ENCODE measurements at regions not wholly inside any gene's neighbourhood (a gene's known extent, or its start where the extent isn't known, plus 50 kb on each side); places are given as distances from the start of the nearest gene placed in this dataset.

DNA sequence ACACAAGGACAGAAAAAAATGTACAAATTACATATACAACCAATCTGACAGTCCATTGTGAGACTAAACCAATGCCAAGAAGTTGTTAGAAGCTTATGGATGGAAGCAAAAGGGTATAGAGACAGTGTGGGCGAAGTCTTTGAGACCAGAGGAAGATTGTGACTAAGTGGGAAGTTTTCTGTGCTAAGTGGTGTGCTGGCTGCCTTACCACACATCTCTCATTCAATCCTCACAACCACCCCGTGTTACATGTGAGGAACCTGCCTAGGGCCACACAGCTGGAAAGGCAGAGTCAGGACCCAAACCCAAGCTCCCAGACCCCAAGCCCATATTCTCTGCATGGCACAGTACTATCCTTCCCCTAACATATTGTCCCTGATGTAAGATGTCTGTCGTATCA is 53.5 kb upstream of the DUSP10 start:
- Histone ChIP-seq H3K27me3 (ENCODE audit: control insufficient read depth, insufficient read depth, low read length) (no peaks in the 10 kb centered on the region), H3K4me3 (ENCODE audit: insufficient read depth, low read depth, low read length) (no peak overlapping the region), H3K36me3 (replicated peaks; ENCODE audit: control insufficient read depth, insufficient read depth, low read length) (no peaks in the 10 kb centered on the region)
- DNase-seq: no peak

- Histone ChIP-seq H3K27me3 (ENCODE audit: control insufficient read depth, insufficient read depth, low read length) (no peaks in the 10 kb centered on the region), H3K36me3 (replicated peaks; ENCODE audit: control insufficient read depth, insufficient read depth, low read length) (no peaks in the 10 kb centered on the region), H3K4me3 (ENCODE audit: insufficient read depth, low read depth, low read length) (no peak overlapping the region)
- DNase-seq: no peak
Observed at GRCh38 chr1:221794935-221795334, 53.0 kb upstream of the DUSP10 start.

- DNase-seq: no peak
- Histone ChIP-seq H3K36me3 (replicated peaks; ENCODE audit: control insufficient read depth, insufficient read depth, low read length) (no peaks in the 10 kb centered on the region), H3K27me3 (ENCODE audit: control insufficient read depth, insufficient read depth, low read length) (no peaks in the 10 kb centered on the region), H3K4me3 (ENCODE audit: insufficient read depth, low read depth, low read length) (no peak overlapping the region)
Observed at GRCh38 chr1:221794079-221794670, 52.3 kb upstream of the DUSP10 start.

DNA sequence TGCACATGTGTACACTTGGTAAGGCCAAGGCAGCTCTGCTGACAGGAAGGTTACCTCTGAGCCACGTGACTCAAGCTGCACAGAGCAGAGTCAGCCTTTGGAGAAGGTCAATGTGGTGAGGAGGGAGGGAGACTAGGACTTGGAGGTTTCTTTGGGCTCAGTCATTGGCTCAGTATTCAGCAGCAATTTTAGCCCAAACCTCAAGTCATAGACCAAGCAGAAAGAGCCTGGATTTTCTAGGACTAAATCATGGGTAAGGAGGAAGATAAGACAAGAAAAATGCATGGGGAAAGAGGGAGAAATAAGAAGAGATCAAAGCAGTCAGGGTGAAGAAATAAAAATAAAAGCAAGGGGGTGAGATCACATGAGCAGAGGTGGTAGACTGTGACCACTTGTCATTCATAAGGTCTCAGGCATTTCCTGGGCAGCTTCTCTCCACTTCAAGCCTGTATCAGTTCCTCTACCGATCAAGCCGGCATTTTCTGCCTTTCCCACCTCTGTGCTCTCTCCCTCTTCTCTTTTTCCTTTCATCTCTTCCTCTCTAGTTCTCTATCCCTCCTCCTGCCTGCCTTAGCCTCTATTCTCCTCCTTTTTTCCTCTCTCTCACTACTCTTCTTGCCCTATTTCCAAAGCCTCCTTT is 51.7 kb upstream of the DUSP10 start:
- H3K27me3 ChIP-seq (ENCODE audit: control insufficient read depth, insufficient read depth, low read length): no peaks in the 10 kb centered on the region
- no peak overlapping the region for H3K4me3 ChIP-seq (ENCODE audit: insufficient read depth, low read depth, low read length)
- no peak for DNase-seq
- no peaks in the 10 kb centered on the region for H3K36me3 ChIP-seq (replicated peaks; ENCODE audit: control insufficient read depth, insufficient read depth, low read length)

- Histone ChIP-seq H3K36me3 (replicated peaks; ENCODE audit: control insufficient read depth, insufficient read depth, low read length) (no peaks in the 10 kb centered on the region), H3K4me3 (ENCODE audit: insufficient read depth, low read depth, low read length) (no peak overlapping the region), H3K27me3 (ENCODE audit: control insufficient read depth, insufficient read depth, low read length) (no peaks in the 10 kb centered on the region)
- DNase-seq: no peak
Observed at GRCh38 chr1:221791846-221792245, 50.0 kb upstream of the DUSP10 start.

Measured in H7 (cell line).